Effector memory CD8-positive, alpha-beta T cell (primary cell): ENCODE measurements at regions not wholly inside any gene's neighbourhood (a gene's known extent, or its start where the extent isn't known, plus 50 kb on each side); places are given as distances from the start of the nearest gene placed in this dataset.
"Not testable (repeated sequence)": the region's sequence is repeated elsewhere in the genome, so short reads cannot be mapped to it uniquely, and the experiment has no call there.

Experiments
- ATAC-seq: fragments of 150-1000 bp; cut with Tn5 transposase; replicated peaks from 2 replicates; pipeline ENCODE4 v1.10.0; 2021; ENCODE audit warnings: mild to moderate bottlenecking, moderate library complexity
- DNase-seq, 3 experiments: peaks; one replicate each; pipeline ENCODE4 v3.0.0; 2021
- H3K27ac Mint-ChIP-seq, 2 donors: one replicate each; pipeline ENCODE4 v1.8.0; 2022; ENCODE audit warnings: mild to moderate bottlenecking in 2 of 2, mixed read lengths in 2 of 2, moderate library complexity in 2 of 2
- H3K27me3 Mint-ChIP-seq, 2 donors: one replicate each; pipeline ENCODE4 v1.8.0; 2022; ENCODE audit warnings: mixed read lengths in 2 of 2
- H3K36me3 Mint-ChIP-seq: one replicate; pipeline ENCODE4 v1.8.0; 2022; ENCODE audit warnings: mild to moderate bottlenecking, moderate library complexity, mixed read lengths; ENCODE audit not compliant: insufficient read depth
- H3K4me1 Mint-ChIP-seq, 2 donors: one replicate each; pipeline ENCODE4 v1.8.0; 2022; ENCODE audit warnings: low read depth in 2 of 2, mixed read lengths in 2 of 2
- H3K4me3 Mint-ChIP-seq, 2 donors: one replicate each; pipeline ENCODE4 v1.8.0; 2022; ENCODE audit warnings: mild to moderate bottlenecking in 2 of 2, mixed read lengths in 2 of 2, moderate library complexity in 2 of 2
- H3K9me3 Mint-ChIP-seq, 2 donors: one replicate each; pipeline ENCODE4 v1.8.0; 2022; ENCODE audit warnings: mixed read lengths in 2 of 2

DNA sequence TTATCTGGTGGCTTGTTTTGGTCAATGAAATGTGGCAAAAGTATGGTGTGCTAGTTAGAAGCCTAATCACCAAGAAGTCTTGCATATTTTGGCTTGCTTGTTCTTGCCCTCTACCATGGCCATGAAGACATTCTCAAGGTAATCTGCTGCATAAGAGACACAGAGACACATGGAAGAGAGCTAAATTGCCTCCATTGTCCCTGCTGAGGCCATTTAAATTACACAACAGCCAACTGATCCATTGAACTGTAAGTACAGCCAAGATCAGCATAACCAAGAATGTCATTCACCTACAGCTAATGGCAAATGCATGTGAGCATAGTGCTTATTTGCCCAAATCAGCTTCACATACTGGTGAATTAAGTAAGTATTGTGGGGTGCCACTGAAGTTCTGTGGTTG lies 603.8 kb downstream of the FRK start:
- peaks cover 0 to 6% of the 10 kb centered on the region in 2 donors for H3K9me3 Mint-ChIP-seq
- H3K4me1 Mint-ChIP-seq, result no peaks in the 10 kb centered on the region
- no peak overlapping the region for H3K27ac Mint-ChIP-seq
- H3K4me3 Mint-ChIP-seq, result no peak overlapping the region
- H3K36me3 Mint-ChIP-seq, result no peaks in the 10 kb centered on the region
- ATAC-seq (no peak), DNase-seq (no peak)
- no peaks in the 10 kb centered on the region for H3K27me3 Mint-ChIP-seq

DNA sequence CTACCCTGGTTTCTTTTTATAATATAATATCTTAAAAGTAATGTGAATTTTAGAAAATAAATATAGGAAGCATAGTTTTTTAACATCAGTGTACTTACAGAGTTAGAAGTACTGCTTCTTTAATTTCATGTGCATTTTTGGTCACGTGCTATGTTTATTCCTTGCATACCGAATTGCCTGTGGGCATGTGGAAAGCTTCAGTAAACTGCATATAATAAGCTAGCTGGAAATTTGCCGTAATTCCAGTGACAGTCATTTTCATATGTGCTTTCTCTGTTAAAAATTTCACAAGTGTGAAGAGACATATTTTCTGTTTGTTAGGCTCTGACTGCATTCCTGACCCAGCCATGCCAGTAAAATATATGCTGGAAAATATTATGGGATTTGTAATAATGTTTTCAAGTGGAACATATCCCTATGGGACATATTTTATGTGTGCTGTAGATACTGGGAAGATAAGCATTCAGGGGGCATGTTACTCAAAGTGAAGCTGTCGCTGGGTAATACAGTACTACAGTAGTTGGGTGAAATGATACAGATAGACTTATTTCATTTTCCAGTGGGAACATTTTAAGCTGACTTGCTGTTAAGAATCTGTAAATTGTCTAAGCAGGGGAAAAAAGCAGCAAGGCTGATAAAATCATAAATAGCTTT lies 616.7 kb downstream of the FRK start:
- no peaks in the 10 kb centered on the region for H3K4me1 Mint-ChIP-seq
- no peak overlapping the region for H3K27ac Mint-ChIP-seq
- H3K4me3 Mint-ChIP-seq, result no peak overlapping the region
- no peaks in the 10 kb centered on the region for H3K27me3 Mint-ChIP-seq
- DNase-seq (no peak), ATAC-seq (no peak)
- H3K36me3 Mint-ChIP-seq, result peaks cover 4% of the 10 kb centered on the region
- peaks cover 4 to 8% of the 10 kb centered on the region in 2 donors for H3K9me3 Mint-ChIP-seq

DNA sequence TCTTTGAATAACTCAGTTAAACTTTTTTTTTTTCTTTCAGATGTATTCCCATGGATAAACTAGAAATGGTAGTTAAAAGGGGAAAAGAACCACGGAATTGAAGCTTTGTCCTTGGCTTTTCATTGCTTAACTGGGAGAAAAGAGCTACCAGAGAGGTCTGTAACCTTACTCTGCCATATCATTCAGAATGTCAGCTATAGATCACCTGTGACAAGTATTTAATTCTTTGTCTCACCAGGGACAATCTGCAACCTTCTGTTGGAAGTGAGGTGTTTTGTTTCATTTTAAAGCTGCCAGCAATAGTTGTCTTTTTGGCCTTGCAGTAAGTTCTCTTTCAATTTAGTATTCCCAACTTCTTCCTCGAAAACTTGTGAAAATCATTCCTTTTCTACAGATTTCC lies 618.4 kb downstream of the FRK start:
- peaks cover 8 to 16% of the 10 kb centered on the region in 2 donors for H3K9me3 Mint-ChIP-seq
- H3K4me3 Mint-ChIP-seq, result no peak overlapping the region
- DNase-seq (no peak), ATAC-seq (no peak)
- H3K36me3 Mint-ChIP-seq, result peaks cover 4% of the 10 kb centered on the region
- no peaks in the 10 kb centered on the region for H3K27me3 Mint-ChIP-seq
- no peaks in the 10 kb centered on the region for H3K4me1 Mint-ChIP-seq
- no peak overlapping the region for H3K27ac Mint-ChIP-seq

DNA sequence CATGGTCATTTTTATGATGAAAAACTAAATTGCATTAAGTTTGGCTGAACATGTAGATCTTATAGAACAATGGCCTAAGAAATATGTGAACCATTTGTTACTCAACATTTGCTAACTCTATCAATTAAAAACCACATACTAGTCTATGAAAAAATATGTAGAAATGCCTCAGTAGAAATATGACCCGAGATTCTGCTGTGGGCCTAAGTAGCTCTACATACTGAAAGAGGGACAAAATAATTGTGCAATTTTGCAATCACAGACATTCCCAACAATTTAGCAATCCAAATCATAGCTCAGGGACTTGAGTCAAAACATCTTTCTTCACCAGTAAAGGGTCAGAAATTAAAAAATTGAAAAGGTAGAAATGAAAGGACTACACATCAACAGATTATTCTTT lies 619.0 kb downstream of the FRK start:
- DNase-seq, result no peak
- ATAC-seq, result no peak

DNA sequence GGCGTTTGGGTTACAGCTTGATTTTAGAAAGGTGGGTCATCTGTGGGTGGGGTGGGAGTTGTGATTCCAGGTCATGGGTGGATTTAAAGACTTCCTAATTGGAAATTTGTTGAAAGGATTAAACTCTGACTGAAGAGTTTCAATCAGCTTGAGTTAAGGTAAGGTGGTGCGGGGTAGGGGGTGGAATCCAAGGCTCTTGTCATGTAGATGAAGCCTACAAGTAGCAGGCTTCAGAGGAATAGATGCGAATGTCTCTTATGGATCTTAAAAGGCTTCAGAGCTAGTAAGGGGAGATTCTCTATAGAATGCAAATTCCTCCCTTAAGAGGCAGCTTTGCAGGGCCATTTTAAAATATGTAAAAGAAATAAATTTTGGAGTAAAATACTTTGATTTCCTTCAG lies 645.3 kb downstream of the FRK start:
- Mint-ChIP-seq H3K27me3 (no peaks in the 10 kb centered on the region), H3K36me3 (no peaks in the 10 kb centered on the region)
- no peak for ATAC-seq

More for the DNA sequence above, 619.0 kb downstream of the FRK start:
- Mint-ChIP-seq H3K9me3 (peaks cover 8 to 16% of the 10 kb centered on the region in 2 donors), H3K4me3 (no peak overlapping the region), H3K27me3 (no peaks in the 10 kb centered on the region), H3K27ac (no peak overlapping the region), H3K36me3 (peaks cover 4% of the 10 kb centered on the region), H3K4me1 (no peaks in the 10 kb centered on the region)

DNA sequence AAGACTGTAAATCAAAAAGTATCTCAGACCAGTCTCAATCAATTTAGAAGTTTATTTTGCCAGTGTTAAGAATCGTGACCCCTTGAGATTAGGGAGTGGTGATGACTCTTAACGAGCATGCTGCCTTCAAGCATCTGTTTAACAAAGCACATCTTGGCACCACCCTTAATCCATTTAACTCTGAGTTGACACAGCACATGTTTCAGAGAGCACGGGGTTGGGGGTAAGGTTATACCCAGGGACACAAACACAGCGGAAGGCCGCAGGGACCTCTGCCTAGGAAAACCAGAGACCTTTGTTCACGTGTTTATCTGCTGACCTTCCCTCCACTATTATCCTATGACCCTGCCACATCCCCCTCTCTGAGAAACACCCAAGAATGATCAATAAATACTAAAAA lies 645.8 kb downstream of the FRK start:
- not testable (repeated sequence) for H3K27ac Mint-ChIP-seq, ATAC-seq, H3K4me1 Mint-ChIP-seq, H3K27me3 Mint-ChIP-seq, DNase-seq, H3K9me3 Mint-ChIP-seq, H3K36me3 Mint-ChIP-seq, H3K4me3 Mint-ChIP-seq

More for the DNA sequence above, 645.3 kb downstream of the FRK start:
- Mint-ChIP-seq H3K4me1 (no peaks in the 10 kb centered on the region), H3K4me3 (no peak overlapping the region), H3K9me3 (peaks cover 5 to 7% of the 10 kb centered on the region in 2 donors), H3K27ac (no peak overlapping the region)
- no peak for DNase-seq

DNA sequence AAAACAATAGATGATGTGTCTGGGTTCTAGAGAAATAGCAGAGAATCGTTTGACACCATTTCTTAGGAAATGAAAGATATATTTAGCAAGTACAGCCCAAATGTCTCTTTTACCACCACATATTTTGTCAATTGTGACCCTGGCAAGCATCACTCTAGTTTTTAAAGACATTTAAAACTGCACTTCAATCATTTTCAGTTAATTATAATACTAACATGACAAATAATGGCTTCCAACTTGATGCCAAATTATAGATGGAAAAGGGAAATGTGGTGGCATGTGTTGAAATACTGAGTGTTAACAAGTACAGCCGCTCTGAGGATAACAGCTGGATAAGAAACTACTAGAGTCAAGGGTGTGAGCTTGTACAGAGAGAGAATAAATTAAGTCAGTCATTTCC lies 648.9 kb downstream of the FRK start:
- no peak overlapping the region for H3K4me3 Mint-ChIP-seq
- H3K27me3 Mint-ChIP-seq, result no peaks in the 10 kb centered on the region

DNA sequence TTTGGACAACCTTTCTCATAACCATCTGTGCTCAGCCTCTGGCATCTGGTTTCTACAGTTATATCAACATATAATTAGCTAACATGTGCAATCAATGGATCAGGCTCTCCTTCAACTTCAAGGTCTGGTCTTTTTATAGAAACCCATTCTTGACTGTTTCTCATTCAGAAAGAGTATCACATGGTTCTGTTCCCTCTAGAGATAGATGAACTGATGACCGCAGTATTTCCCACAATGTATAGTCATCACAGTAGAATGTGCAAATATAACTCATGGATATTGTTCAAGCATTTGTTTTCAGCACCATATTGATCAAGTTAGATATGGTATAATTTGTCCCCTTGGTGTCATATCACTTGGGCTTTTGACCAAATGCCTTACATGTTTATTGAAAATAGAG lies 656.2 kb downstream of the FRK start:
- peaks cover 5 to 8% of the 10 kb centered on the region in 2 donors for H3K9me3 Mint-ChIP-seq
- no peak overlapping the region for H3K27ac Mint-ChIP-seq
- ATAC-seq, result no peak
- no peak overlapping the region for H3K4me3 Mint-ChIP-seq
- DNase-seq, result no peak
- no peaks in the 10 kb centered on the region for H3K27me3 Mint-ChIP-seq
- H3K36me3 Mint-ChIP-seq, result no peaks in the 10 kb centered on the region
- no peaks in the 10 kb centered on the region for H3K4me1 Mint-ChIP-seq

More for the DNA sequence above, 648.9 kb downstream of the FRK start:
- ATAC-seq (no peak), DNase-seq (no peak)
- peaks cover 7 to 8% of the 10 kb centered on the region in 2 donors for H3K9me3 Mint-ChIP-seq
- H3K36me3 Mint-ChIP-seq, result no peaks in the 10 kb centered on the region
- no peak overlapping the region for H3K27ac Mint-ChIP-seq
- no peaks in the 10 kb centered on the region for H3K4me1 Mint-ChIP-seq

DNA sequence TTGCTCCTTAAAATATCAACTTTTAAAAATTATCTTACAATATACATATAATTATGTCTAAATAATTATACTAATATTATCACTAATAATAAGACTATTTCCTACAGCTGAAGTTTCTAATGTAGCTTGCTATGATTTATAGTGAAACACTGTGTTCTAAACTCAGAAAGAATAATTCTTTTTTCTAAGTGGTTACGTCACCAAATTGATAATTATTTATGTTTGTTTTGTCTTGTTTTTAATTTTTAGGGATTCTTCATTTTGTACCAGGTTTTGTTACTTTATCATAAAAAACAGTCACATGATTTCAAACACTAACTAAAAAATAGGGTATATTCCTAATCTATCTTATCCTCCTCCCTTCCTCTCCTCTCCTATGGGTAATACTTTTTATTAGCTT lies 662.1 kb downstream of the FRK start:
- DNase-seq, result no peak
- H3K4me1 Mint-ChIP-seq, result no peaks in the 10 kb centered on the region
- H3K27ac Mint-ChIP-seq, result no peak overlapping the region
- no peak for ATAC-seq
- no peaks in the 10 kb centered on the region for H3K27me3 Mint-ChIP-seq
- H3K36me3 Mint-ChIP-seq, result no peaks in the 10 kb centered on the region
- no peak overlapping the region for H3K4me3 Mint-ChIP-seq
- H3K9me3 Mint-ChIP-seq, result peaks cover 6 to 22% of the 10 kb centered on the region in 2 donors

DNA sequence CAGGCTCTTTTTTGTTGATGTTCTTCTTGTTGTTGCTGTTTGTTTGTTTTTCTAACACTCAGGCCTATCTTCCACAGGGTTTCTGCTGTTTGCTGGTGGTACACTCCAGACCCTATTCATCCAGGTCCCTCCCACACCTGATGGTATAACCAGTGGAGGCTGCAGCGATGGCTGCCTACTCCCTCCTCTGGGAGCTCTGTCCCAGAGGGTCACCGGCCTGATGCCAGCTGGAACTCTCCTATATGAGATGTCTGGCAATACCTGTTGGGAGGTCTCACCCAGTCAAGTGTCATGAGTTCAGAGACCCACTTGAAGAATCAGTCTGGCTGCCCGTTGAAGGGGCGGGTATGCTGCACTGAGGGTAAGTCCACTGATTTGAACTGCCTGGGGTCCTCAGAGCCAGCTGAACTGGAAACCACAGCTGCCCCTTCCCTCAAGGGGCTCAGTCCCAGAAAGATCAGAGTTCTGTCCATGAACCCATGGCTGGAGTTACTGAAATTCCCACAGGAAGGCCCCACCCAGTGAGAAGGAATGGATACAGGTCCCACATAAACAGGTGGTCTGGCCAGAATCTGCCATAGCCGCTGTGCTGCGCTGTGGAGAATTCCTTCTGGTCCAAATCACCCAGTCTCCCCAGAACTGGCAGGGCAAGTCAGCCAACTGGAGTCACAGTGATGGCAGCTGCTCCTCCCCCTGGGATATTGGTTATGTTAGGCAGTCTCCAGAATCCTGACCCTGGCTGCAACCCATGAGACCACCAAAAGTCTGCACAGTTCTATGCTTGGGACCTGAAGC lies 664.4 kb downstream of the FRK start:
- H3K4me1 Mint-ChIP-seq, result no peaks in the 10 kb centered on the region
- H3K36me3 Mint-ChIP-seq, result no peaks in the 10 kb centered on the region
- DNase-seq (no peak), ATAC-seq (no peak)
- no peak overlapping the region for H3K27ac Mint-ChIP-seq
- no peak overlapping the region for H3K4me3 Mint-ChIP-seq
- no peaks in the 10 kb centered on the region for H3K27me3 Mint-ChIP-seq
- peaks cover 9 to 44% of the 10 kb centered on the region in 2 donors for H3K9me3 Mint-ChIP-seq

DNA sequence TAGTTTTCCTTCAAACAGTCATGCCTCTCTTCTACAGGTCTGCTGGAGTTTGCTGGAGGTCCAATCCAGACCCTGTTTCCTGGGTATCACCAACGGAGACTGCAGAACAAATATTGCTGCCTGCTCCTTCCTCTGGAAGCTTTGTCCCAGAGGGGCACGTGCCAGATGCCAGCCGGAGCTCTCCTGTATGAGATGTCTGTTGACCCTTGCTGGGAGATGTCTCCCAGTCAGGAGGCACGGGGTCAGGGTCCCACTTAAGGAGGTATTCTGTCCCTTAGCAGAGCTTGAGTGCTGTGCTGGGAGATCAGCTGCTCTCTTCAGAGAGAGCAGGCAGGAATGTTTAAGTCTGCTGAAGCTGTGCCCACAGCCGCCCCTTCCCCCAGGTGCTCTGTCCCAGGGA lies 666.9 kb downstream of the FRK start:
- H3K4me3 Mint-ChIP-seq, result no peak overlapping the region
- ATAC-seq (no peak), DNase-seq (no peak)
- H3K9me3 Mint-ChIP-seq, result peaks cover 15 to 52% of the 10 kb centered on the region in 2 donors
- H3K27ac Mint-ChIP-seq, result no peak overlapping the region
- H3K27me3 Mint-ChIP-seq, result no peaks in the 10 kb centered on the region
- no peaks in the 10 kb centered on the region for H3K36me3 Mint-ChIP-seq
- no peaks in the 10 kb centered on the region for H3K4me1 Mint-ChIP-seq

DNA sequence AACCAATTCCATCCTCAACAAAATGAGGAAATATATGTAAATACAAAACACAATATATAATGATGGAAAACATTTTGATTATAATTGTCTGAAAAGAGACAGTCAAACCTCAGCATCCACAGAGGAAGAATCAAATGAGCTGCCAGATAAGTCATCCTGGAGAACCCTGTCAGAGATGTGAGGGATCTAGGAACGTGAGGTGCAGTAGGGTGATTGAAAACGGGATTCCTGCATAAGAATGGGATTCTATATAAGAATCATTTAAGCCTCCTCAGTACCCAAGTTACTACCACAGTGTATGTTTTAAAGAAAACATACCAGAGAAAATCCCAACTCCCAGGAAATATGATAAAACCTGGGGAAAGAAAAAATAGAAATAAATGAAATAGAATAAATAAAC lies 690.5 kb downstream of the FRK start:
- ATAC-seq, result no peak
- no peaks in the 10 kb centered on the region for H3K27me3 Mint-ChIP-seq
- no peak overlapping the region for H3K27ac Mint-ChIP-seq
- H3K36me3 Mint-ChIP-seq, result peaks cover 3% of the 10 kb centered on the region
- DNase-seq, result no peak
- peaks cover 15 to 23% of the 10 kb centered on the region in 2 donors for H3K9me3 Mint-ChIP-seq
- H3K4me3 Mint-ChIP-seq, result no peak overlapping the region
- H3K4me1 Mint-ChIP-seq, result no peaks in the 10 kb centered on the region

DNA sequence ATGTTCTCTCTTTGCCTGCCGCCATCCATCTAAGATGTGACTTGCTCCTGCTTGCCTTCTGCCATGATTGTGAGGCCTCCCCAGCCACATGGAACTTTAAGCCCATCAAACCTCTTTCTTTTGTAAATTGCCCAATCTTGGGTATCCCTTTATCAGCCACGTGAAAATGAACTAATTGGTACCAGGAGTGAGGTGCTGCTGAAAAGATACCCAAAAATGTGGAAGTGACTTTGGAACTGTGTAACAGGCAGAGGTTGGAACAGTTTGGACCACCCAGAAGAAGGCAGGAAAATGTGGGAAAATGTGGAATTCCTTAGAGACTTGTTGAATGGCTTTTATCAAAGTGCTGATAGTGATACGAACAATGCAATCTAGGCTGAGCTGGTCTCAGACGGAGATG lies 694.9 kb downstream of the FRK start:
- Mint-ChIP-seq H3K4me3 (no peak overlapping the region), H3K36me3 (peaks cover under 1% of the 10 kb centered on the region), H3K9me3 (peaks cover 2 to 19% of the 10 kb centered on the region in 2 donors), H3K4me1 (no peaks in the 10 kb centered on the region), H3K27me3 (no peaks in the 10 kb centered on the region), H3K27ac (no peak overlapping the region)
- ATAC-seq (no peak), DNase-seq (no peak)

DNA sequence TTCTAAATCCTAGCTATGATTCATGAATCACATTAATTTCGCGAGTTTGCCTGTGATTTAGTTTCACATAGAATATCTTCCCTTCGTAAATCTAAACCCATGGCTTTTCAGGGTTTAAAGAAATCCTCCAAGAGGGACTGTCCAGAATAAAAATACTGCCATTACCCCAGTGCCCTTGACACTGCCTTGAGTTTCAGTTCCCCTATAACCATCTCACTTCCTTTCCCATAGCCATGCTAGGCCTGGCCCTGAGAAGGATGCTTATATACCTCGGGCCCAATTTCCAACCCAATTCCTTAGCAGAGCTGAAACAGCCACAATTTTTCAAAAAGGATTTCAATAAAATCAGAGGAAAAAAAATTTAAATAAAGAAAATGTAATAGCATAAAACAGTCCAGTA lies 697.3 kb downstream of the FRK start:
- Mint-ChIP-seq H3K36me3 (no peaks in the 10 kb centered on the region), H3K9me3 (peaks cover 0 to 19% of the 10 kb centered on the region in 2 donors), H3K27ac (no peak overlapping the region), H3K4me1 (no peaks in the 10 kb centered on the region), H3K27me3 (no peaks in the 10 kb centered on the region), H3K4me3 (no peak overlapping the region)
- DNase-seq (no peak), ATAC-seq (no peak)
